A549 (cell line): ENCODE measurements at regions not wholly inside any gene's neighbourhood (a gene's known extent, or its start where the extent isn't known, plus 50 kb on each side); places are given as distances from the start of the nearest gene placed in this dataset.

Source experiments
- ATAC-seq, 2 experiments: fragments of 200-7000 bp in 1 of 2; fragments of >200 bp in 1 of 2; cut with Nextera tagmentation in 1 of 2; cut with Tn5 transposase in 1 of 2; 3 replicates each; pipeline versions ENCODE4 v1.8.0 to v1.9.1; 2018 to 2020; ENCODE audit warnings: mild to moderate bottlenecking in 1 of 2, moderate library complexity in 1 of 2
- CTCF ChIA-PET: fragments of 300-600 bp; sonication (Branson Sonifier 250); formaldehyde crosslinking; extraction: SDS; loops from one replicate; lab custom pipeline; 2021; ENCODE audit warnings: antibody characterized with exemption, inconsistent platforms; lab: Yijun Ruan, JAX
- POLR2A ChIA-PET: fragments of 350-600 bp; formaldehyde crosslinking; extraction: SDS; loops from one replicate; lab custom pipeline; 2021; ENCODE audit warnings: antibody characterized with exemption, inconsistent platforms; lab: Yijun Ruan, JAX
- DNase-seq, 2 experiments: peaks; one replicate each; pipeline versions ENCODE4 v3.0.0 to v3.0.0-alpha.2; 2011 to 2016; ENCODE audit warnings: low read depth in 1 of 2, low spot score in 1 of 2
- FAIRE-seq: peaks from 2 replicates; lab custom pipeline; 2011; peaks lifted over from hg19 to GRCh38; lab: Jason Lieb, UNC
- H3K27ac ChIP-seq, 2 experiments: fragments of >200 bp; sonication (Bioruptor Twin); formaldehyde crosslinking; 3 replicates each; pipeline ENCODE4 v1.5.1; 2016 to 2017
- H3K4me1 ChIP-seq: fragments of >200 bp; sonication (Bioruptor Twin); formaldehyde crosslinking; 3 replicates; pipeline ENCODE4 v1.6.1; 2016
- H3K4me2 ChIP-seq: fragments of >200 bp; sonication (Bioruptor Twin); formaldehyde crosslinking; 3 replicates; pipeline ENCODE4 v1.6.1; 2016
- H3K4me3 ChIP-seq: fragments of >200 bp; sonication (Bioruptor Twin); formaldehyde crosslinking; 3 replicates; pipeline ENCODE4 v1.5.1; 2016
- H3K9me3 ChIP-seq: fragments of >200 bp; sonication (Bioruptor Twin); formaldehyde crosslinking; 3 replicates; pipeline ENCODE4 v1.6.1; 2016
- CBX2 ChIP-seq: fragments of 200-600 bp; sonication (generic); IDR thresholded peaks from 2 replicates; pipeline ENCODE4 v1.6.1; 2016; ENCODE audit warnings: low read depth, mild to moderate bottlenecking, borderline replicate concordance
- CHD4 ChIP-seq: fragments of 200-600 bp; sonication (generic); IDR thresholded peaks from 2 replicates; pipeline ENCODE4 v1.6.1; 2016; ENCODE audit warnings: antibody characterized with exemption, mild to moderate bottlenecking, borderline replicate concordance
- EP300 ChIP-seq, 2 experiments: fragments of >200 bp; sonication (Bioruptor Twin); formaldehyde crosslinking; IDR thresholded peaks; 2 replicates in 1 of 2; 3 replicates in 1 of 2; pipeline ENCODE4 v1.6.1; 2016 to 2017
- FOSL2 ChIP-seq, 2 experiments: fragments of 450-650 bp in 1 of 2; fragments of >200 bp in 1 of 2; sonication (Bioruptor Twin) in 1 of 2; formaldehyde crosslinking; IDR thresholded peaks; 2 replicates each; pipeline versions ENCODE4 v1.5.0 to v1.6.1; 2016 to 2020; ENCODE audit warnings: mild to moderate bottlenecking in 1 of 2, moderate library complexity in 1 of 2
- FOXS1 ChIP-seq: fragments of 250-450 bp; sonication (Bioruptor Pico); IDR thresholded peaks from 2 replicates; pipeline ENCODE4 v1.5.0; 2020; ENCODE audit warnings: mild to moderate bottlenecking, moderate library complexity
- GATA3 ChIP-seq: IDR thresholded peaks from 2 replicates; pipeline ENCODE4 v1.6.1; 2012; ENCODE audit warnings: borderline replicate concordance
- HDAC2 ChIP-seq: fragments of 200-600 bp; sonication (generic); IDR thresholded peaks from 2 replicates; pipeline ENCODE4 v1.6.1; 2016
- HEYL ChIP-seq: fragments of 250-450 bp; sonication (Bioruptor Pico); IDR thresholded peaks from 2 replicates; pipeline ENCODE4 v1.8.0; 2021; ENCODE audit warnings: mild to moderate bottlenecking, moderate library complexity
- HOXA7 ChIP-seq: fragments of 250-450 bp; sonication (Bioruptor Pico); IDR thresholded peaks from 2 replicates; pipeline ENCODE4 v1.5.0; 2020; ENCODE audit warnings: mild to moderate bottlenecking, moderate library complexity
- HOXB13 ChIP-seq: fragments of 250-450 bp; sonication (Bioruptor Pico); IDR thresholded peaks from 2 replicates; pipeline ENCODE4 v1.5.0; 2020; ENCODE audit warnings: low read depth, mild to moderate bottlenecking, moderate library complexity
- KDM1A ChIP-seq: fragments of 200-600 bp; sonication (generic); IDR thresholded peaks from 2 replicates; pipeline ENCODE4 v1.6.1; 2016; ENCODE audit warnings: low read depth, mild to moderate bottlenecking
- KDM5A ChIP-seq: fragments of 200-600 bp; sonication (generic); IDR thresholded peaks from 2 replicates; pipeline ENCODE4 v1.6.1; 2016; ENCODE audit warnings: antibody characterized with exemption, mild to moderate bottlenecking
- PHF8 ChIP-seq: fragments of 200-600 bp; sonication (generic); IDR thresholded peaks from 2 replicates; pipeline ENCODE4 v1.6.1; 2016; ENCODE audit warnings: low read depth, mild to moderate bottlenecking, antibody characterized with exemption, moderate library complexity, borderline replicate concordance
- POLR2A ChIP-seq: IDR thresholded peaks from 2 replicates; pipeline ENCODE4 v1.6.1; 2012; ENCODE audit warnings: mild to moderate bottlenecking, low read length
- RAD21 ChIP-seq, 2 experiments: fragments of >200 bp in 1 of 2; sonication (Bioruptor Twin) in 1 of 2; formaldehyde crosslinking in 1 of 2; IDR thresholded peaks in 1 of 2; conservative IDR thresholded peaks in 1 of 2; 2 replicates in 1 of 2; 3 replicates in 1 of 2; pipeline ENCODE4 v1.6.1; 2012 to 2018; ENCODE audit warnings: inconsistent platforms in 1 of 2
- RFX5 ChIP-seq: fragments of 450-650 bp; IDR thresholded peaks from 2 replicates; pipeline ENCODE4 v1.7.1; 2014; ENCODE audit warnings: antibody characterized with exemption, mild to moderate bottlenecking, moderate library complexity
- SMC3 ChIP-seq: fragments of >200 bp; sonication (Bioruptor Twin); formaldehyde crosslinking; IDR thresholded peaks from 3 replicates; pipeline ENCODE4 v1.6.1; 2018; ENCODE audit warnings: inconsistent platforms
- TFCP2L1 ChIP-seq: fragments of 250-450 bp; sonication (Bioruptor Pico); IDR thresholded peaks from 2 replicates; pipeline ENCODE4 v1.5.0; 2021; ENCODE audit warnings: mild to moderate bottlenecking
- ZFP36 ChIP-seq: fragments of 450-650 bp; IDR thresholded peaks from 2 replicates; pipeline ENCODE4 v1.6.1; 2014; ENCODE audit warnings: borderline replicate concordance; ENCODE audit not compliant: partially characterized antibody
- ZNF302 ChIP-seq: fragments of 250-450 bp; sonication (Bioruptor Pico); IDR thresholded peaks from 2 replicates; pipeline ENCODE4 v1.9.0; 2021; ENCODE audit warnings: inconsistent platforms, mild to moderate bottlenecking, moderate library complexity
- ZSCAN20 ChIP-seq: fragments of 250-450 bp; sonication (Bioruptor Pico); IDR thresholded peaks from 2 replicates; pipeline ENCODE4 v1.8.0; 2022; ENCODE audit warnings: mild to moderate bottlenecking, moderate library complexity
- WGBS: methylation state at CpG from one replicate; pipeline ENCODE4 v1.1.6; 2017; ENCODE audit errors: missing lambda C conversion rate; 5-methylcytosine and 5-hydroxymethylcytosine counted together
- TF ChIP-seq, protein P1 (sequence below): IDR thresholded peaks from 2 replicates; pipeline ENCODE4 v1.6.1; 2012; ENCODE audit warnings: low read depth, borderline replicate concordance
- TF ChIP-seq, protein P2 (sequence below): fragments of 450-650 bp; IDR thresholded peaks from 2 replicates; pipeline ENCODE4 v1.6.1; 2014; ENCODE audit warnings: antibody characterized with exemption
- TF ChIP-seq, protein P3 (sequence below): fragments of 250-450 bp; sonication (Bioruptor Pico); IDR thresholded peaks from 2 replicates; pipeline ENCODE4 v1.5.0; 2020; ENCODE audit warnings: low read depth, mild to moderate bottlenecking, moderate library complexity
- TF ChIP-seq, protein P4 (sequence below): fragments of 200-600 bp; sonication (generic); IDR thresholded peaks from 2 replicates; pipeline ENCODE4 v1.6.1; 2016; ENCODE audit warnings: antibody characterized with exemption, mild to moderate bottlenecking, moderate library complexity

DNA sequence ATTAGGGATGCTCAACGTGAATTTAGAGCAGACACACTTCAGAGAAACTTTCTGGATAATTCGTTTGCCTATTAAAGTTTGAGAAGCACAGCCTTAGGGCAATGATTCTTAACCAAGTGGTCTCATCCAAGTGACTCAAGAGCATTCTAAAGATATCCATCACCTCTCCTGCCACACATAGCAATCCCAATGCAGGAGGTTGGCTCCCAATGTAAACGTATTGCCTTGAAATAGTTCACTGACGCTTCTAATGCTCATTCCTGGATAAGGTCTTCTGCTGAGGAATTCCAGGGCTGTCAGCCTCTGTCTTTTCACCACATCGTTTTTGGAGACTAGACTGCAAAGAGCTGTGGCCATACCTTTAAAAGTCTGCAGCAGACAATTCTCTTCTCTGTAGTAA lies 279.8 kb upstream of the DACH1 start:
- Histone ChIP-seq H3K4me2 (no peak overlapping the region), H3K4me3 (no peak overlapping the region), H3K27ac (no peak overlapping the region), H3K9me3 (no peaks in the 10 kb centered on the region), H3K4me1 (no peaks in the 10 kb centered on the region)
- no peak for ATAC-seq
- 2% methylated on average over 5 of the region's 5 CpGs for WGBS
- CTCF ChIA-PET, result no interaction called here
- FAIRE-seq, result no peak
- POLR2A ChIA-PET, result no interaction called here
- TF ChIP-seq RAD21 (conservative IDR thresholded peaks at IDR 0.05 in 1 of 2, IDR thresholded peaks at IDR 0.05 in 1 of 2), result no peak
- no peak for TF ChIP-seq HDAC2
- TF ChIP-seq RFX5, result no peak
- no peak for TF ChIP-seq HOXB13 (CRISPR knock-in tag)
- TF ChIP-seq FOSL2 (IDR thresholded peaks at IDR 0.05), result no peak
- TF ChIP-seq FOSL2 (CRISPR knock-in tag; IDR thresholded peaks at IDR 0.05), result no peak
- DNase-seq, result no peak

DNA sequence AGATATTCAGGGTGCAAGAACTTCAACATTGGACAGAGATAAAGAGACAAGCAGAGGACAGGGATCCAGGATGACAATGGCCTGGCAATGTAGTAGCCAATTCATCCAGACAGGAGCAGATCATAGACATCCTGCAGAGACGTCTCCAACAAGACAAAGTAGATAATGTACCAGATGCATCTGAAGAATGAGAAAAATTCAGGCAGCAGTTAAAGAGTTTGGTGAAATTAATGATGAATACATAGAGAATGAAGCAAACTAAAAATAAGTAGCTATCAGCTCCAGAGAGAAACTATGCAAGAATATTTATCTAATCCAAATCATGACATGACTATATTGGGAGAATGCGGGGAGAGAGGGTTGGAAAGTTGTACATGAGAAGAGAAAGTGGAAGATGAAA lies 278.4 kb upstream of the DACH1 start:
- Histone ChIP-seq H3K4me3 (no peak overlapping the region), H3K9me3 (no peaks in the 10 kb centered on the region), H3K4me1 (no peaks in the 10 kb centered on the region), H3K4me2 (no peak overlapping the region), H3K27ac (no peak overlapping the region)
- WGBS, result 4% methylated on average over 2 of the region's 2 CpGs
- DNase-seq (no peak), ATAC-seq (no peak), FAIRE-seq (no peak)
- ChIA-PET CTCF (no interaction called here), POLR2A (no interaction called here)
- TF ChIP-seq, protein P1, sequence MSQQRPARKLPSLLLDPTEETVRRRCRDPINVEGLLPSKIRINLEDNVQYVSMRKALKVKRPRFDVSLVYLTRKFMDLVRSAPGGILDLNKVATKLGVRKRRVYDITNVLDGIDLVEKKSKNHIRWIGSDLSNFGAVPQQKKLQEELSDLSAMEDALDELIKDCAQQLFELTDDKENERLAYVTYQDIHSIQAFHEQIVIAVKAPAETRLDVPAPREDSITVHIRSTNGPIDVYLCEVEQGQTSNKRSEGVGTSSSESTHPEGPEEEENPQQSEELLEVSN, result no peak
- TF ChIP-seq, protein P2, sequence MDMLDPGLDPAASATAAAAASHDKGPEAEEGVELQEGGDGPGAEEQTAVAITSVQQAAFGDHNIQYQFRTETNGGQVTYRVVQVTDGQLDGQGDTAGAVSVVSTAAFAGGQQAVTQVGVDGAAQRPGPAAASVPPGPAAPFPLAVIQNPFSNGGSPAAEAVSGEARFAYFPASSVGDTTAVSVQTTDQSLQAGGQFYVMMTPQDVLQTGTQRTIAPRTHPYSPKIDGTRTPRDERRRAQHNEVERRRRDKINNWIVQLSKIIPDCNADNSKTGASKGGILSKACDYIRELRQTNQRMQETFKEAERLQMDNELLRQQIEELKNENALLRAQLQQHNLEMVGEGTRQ, result no peak
- TF ChIP-seq ZNF302 (CRISPR knock-in tag), result no peak
- no peak for TF ChIP-seq POLR2A
- no peak for TF ChIP-seq PHF8
- TF ChIP-seq, protein P3, sequence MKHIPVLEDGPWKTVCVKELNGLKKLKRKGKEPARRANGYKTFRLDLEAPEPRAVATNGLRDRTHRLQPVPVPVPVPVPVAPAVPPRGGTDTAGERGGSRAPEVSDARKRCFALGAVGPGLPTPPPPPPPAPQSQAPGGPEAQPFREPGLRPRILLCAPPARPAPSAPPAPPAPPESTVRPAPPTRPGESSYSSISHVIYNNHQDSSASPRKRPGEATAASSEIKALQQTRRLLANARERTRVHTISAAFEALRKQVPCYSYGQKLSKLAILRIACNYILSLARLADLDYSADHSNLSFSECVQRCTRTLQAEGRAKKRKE, result no peak
- TF ChIP-seq GATA3, result no peak
- TF ChIP-seq EP300 (IDR thresholded peaks at IDR 0.05), result no peak
- TF ChIP-seq CBX2, result no peak
- no peak for TF ChIP-seq KDM5A
- no peak for TF ChIP-seq FOXS1 (CRISPR knock-in tag)
- TF ChIP-seq TFCP2L1 (CRISPR knock-in tag), result no peak
- TF ChIP-seq HOXA7 (CRISPR knock-in tag), result no peak
- TF ChIP-seq ZSCAN20, result no peak
- no peak for TF ChIP-seq CHD4
- no peak for TF ChIP-seq ZFP36
- TF ChIP-seq, protein P4, sequence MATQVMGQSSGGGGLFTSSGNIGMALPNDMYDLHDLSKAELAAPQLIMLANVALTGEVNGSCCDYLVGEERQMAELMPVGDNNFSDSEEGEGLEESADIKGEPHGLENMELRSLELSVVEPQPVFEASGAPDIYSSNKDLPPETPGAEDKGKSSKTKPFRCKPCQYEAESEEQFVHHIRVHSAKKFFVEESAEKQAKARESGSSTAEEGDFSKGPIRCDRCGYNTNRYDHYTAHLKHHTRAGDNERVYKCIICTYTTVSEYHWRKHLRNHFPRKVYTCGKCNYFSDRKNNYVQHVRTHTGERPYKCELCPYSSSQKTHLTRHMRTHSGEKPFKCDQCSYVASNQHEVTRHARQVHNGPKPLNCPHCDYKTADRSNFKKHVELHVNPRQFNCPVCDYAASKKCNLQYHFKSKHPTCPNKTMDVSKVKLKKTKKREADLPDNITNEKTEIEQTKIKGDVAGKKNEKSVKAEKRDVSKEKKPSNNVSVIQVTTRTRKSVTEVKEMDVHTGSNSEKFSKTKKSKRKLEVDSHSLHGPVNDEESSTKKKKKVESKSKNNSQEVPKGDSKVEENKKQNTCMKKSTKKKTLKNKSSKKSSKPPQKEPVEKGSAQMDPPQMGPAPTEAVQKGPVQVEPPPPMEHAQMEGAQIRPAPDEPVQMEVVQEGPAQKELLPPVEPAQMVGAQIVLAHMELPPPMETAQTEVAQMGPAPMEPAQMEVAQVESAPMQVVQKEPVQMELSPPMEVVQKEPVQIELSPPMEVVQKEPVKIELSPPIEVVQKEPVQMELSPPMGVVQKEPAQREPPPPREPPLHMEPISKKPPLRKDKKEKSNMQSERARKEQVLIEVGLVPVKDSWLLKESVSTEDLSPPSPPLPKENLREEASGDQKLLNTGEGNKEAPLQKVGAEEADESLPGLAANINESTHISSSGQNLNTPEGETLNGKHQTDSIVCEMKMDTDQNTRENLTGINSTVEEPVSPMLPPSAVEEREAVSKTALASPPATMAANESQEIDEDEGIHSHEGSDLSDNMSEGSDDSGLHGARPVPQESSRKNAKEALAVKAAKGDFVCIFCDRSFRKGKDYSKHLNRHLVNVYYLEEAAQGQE, result no peak
- TF ChIP-seq KDM1A, result no peak
- no peak for TF ChIP-seq HEYL (CRISPR knock-in tag)
- TF ChIP-seq SMC3, result no peak
